Ishikawa (cell line): ENCODE measurements at regions not wholly inside any gene's neighbourhood (a gene's known extent, or its start where the extent isn't known, plus 50 kb on each side); places are given as distances from the start of the nearest gene placed in this dataset.

Experiments used
- CEBPB ChIP-seq: IDR thresholded peaks from 2 replicates; pipeline ENCODE4 v1.6.1; 2012
- CREB1 ChIP-seq: IDR thresholded peaks from 2 replicates; pipeline ENCODE4 v1.6.1; 2012; ENCODE audit warnings: low read depth
- EGR1 ChIP-seq: IDR thresholded peaks from 2 replicates; pipeline ENCODE4 v1.6.1; 2012
- EP300 ChIP-seq: IDR thresholded peaks from 2 replicates; pipeline ENCODE4 v1.6.1; 2012; ENCODE audit warnings: borderline replicate concordance
- FOXM1 ChIP-seq: IDR thresholded peaks from 2 replicates; pipeline ENCODE4 v1.6.1; 2012; ENCODE audit warnings: low read depth, borderline replicate concordance
- MAX ChIP-seq: IDR thresholded peaks from 2 replicates; pipeline ENCODE4 v1.6.1; 2012
- RAD21 ChIP-seq: IDR thresholded peaks from 2 replicates; pipeline ENCODE4 v1.6.1; 2012; ENCODE audit warnings: low read depth
- REST ChIP-seq: IDR thresholded peaks from 2 replicates; pipeline ENCODE4 v1.6.1; 2012; ENCODE audit warnings: low read depth, mild to moderate bottlenecking
- TCF12 ChIP-seq: IDR thresholded peaks from 2 replicates; pipeline ENCODE4 v1.6.1; 2012; ENCODE audit warnings: low read depth
- TEAD4 ChIP-seq: IDR thresholded peaks from 2 replicates; pipeline ENCODE4 v1.6.1; 2012
- USF1 ChIP-seq: IDR thresholded peaks from 2 replicates; pipeline ENCODE4 v1.6.1; 2012
- YY1 ChIP-seq: IDR thresholded peaks from 2 replicates; pipeline ENCODE4 v1.6.1; 2012; ENCODE audit warnings: low read depth

GRCh38 chr7:95693551-95694333 lies 78.6 kb upstream of the DYNC1I1 start:
- TF ChIP-seq CREB1 (no peak), RAD21 (no peak), EP300 (no peak), REST (no peak), USF1 (no peak), MAX (no peak), CEBPB (no peak), EGR1 (no peak), YY1 (no peak), TEAD4 (no peak), FOXM1 (no peak), TCF12 (no peak)
